Adipocyte (in vitro differentiated cells): ENCODE measurements at regions not wholly inside any gene's neighbourhood (a gene's known extent, or its start where the extent isn't known, plus 50 kb on each side); places are given as distances from the start of the nearest gene placed in this dataset.
A peak's percentile ranks its signal among the peaks of the same experiment; 100 is the strongest.
"Not testable (repeated sequence)": the region's sequence is repeated elsewhere in the genome, so short reads cannot be mapped to it uniquely, and the experiment has no call there.

Source experiments
- DNase-seq: peaks from one replicate; pipeline ENCODE4 v3.0.0-alpha.2; 2015; ENCODE audit warnings: low read depth
- H3K27me3 ChIP-seq: replicated peaks from 2 replicates; pipeline ENCODE4 v1.7.0; 2013; ENCODE audit warnings: mild to moderate bottlenecking, low read length, moderate library complexity; ENCODE audit not compliant: control insufficient read depth, insufficient read depth
- H3K36me3 ChIP-seq: 2 replicates; pipeline ENCODE4 v1.7.0; 2013; ENCODE audit warnings: low read length, mild to moderate bottlenecking, moderate library complexity; ENCODE audit not compliant: control insufficient read depth, insufficient read depth, severe bottlenecking
- H3K4me1 ChIP-seq: 2 replicates; pipeline ENCODE4 v1.7.0; 2013; ENCODE audit warnings: mild to moderate bottlenecking, low read length, moderate library complexity; ENCODE audit not compliant: control insufficient read depth, insufficient read depth
- H3K4me3 ChIP-seq: 2 replicates; pipeline ENCODE4 v1.7.0; 2013; ENCODE audit warnings: mild to moderate bottlenecking, low read length, moderate library complexity
- H3K9ac ChIP-seq: 2 replicates; pipeline ENCODE4 v1.7.0; 2013; ENCODE audit warnings: mild to moderate bottlenecking, low read length, moderate library complexity
- H3K9me3 ChIP-seq: 2 replicates; pipeline ENCODE4 v1.7.0; 2013; ENCODE audit warnings: mild to moderate bottlenecking, low read length, moderate library complexity; ENCODE audit not compliant: control insufficient read depth

DNA sequence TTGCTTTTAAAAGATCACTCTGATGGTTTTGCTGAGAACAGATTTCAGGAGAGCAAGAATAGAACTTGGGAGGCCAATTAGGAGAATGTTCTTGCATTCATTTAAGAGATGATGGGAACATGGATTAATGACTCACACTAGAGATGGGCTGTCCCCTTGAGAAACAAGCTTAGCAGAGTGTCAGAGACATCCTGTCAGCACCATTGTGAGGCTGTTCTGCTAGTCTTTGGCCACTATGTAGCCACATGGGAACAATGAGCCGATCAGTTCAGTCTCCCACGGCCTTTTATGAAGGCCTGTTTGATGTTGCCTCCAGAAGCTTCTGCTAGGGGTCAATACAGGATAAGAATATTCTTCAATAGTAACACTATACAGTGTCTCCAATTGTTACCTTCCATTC is 113.0 kb upstream of the EYA4 start:
- Histone ChIP-seq H3K27me3 (no peaks in the 10 kb centered on the region), H3K9ac (no peak overlapping the region), H3K4me1 (peaks cover 19% of the 10 kb centered on the region), H3K4me3 (no peak overlapping the region), H3K9me3 (no peaks in the 10 kb centered on the region), H3K36me3 (no peaks in the 10 kb centered on the region)
- DNase-seq = no peak

GRCh38 chr6:133129556-133129955 is 111.6 kb upstream of the EYA4 start:
- no peaks in the 10 kb centered on the region for H3K36me3 ChIP-seq
- no peaks in the 10 kb centered on the region for H3K9me3 ChIP-seq
- DNase-seq = no peak
- no peak overlapping the region for H3K4me3 ChIP-seq
- no peaks in the 10 kb centered on the region for H3K27me3 ChIP-seq
- peaks cover 19% of the 10 kb centered on the region for H3K4me1 ChIP-seq
- no peak overlapping the region for H3K9ac ChIP-seq

DNA sequence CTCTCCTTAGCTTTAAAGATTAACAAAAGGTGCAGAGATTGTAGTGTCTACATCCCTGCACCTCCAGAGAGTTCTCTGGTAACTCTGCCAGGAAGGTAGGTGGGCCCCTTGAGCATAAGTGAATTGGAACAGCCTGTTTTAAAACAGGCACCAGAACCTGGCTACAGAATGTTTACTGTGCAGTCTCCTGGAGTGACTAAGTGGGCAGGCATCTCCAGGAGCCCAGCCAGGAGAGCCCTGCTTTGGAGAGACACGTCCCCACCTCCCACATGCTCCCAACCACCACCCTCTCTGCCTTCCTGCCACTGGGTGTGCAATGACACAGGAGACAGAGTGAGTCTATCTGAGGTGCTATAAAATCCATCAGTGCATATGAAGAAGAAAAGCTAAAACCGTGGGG is 110.3 kb upstream of the EYA4 start:
- H3K36me3 ChIP-seq = no peaks in the 10 kb centered on the region
- H3K4me1 ChIP-seq = peaks cover 19% of the 10 kb centered on the region
- DNase-seq = peak; percentile 22
- no peak overlapping the region for H3K9ac ChIP-seq
- no peaks in the 10 kb centered on the region for H3K9me3 ChIP-seq
- H3K4me3 ChIP-seq = no peak overlapping the region
- no peaks in the 10 kb centered on the region for H3K27me3 ChIP-seq

GRCh38 chr6:133131621-133132465 is 109.3 kb upstream of the EYA4 start:
- H3K4me1 ChIP-seq = peaks cover 24% of the 10 kb centered on the region
- DNase-seq = no peak
- no peak overlapping the region for H3K4me3 ChIP-seq
- H3K9ac ChIP-seq = no peak overlapping the region
- no peaks in the 10 kb centered on the region for H3K27me3 ChIP-seq
- H3K36me3 ChIP-seq = no peaks in the 10 kb centered on the region
- no peaks in the 10 kb centered on the region for H3K9me3 ChIP-seq

- H3K4me1 ChIP-seq = peaks cover 24% of the 10 kb centered on the region
- no peak overlapping the region for H3K9ac ChIP-seq
- no peaks in the 10 kb centered on the region for H3K9me3 ChIP-seq
- H3K4me3 ChIP-seq = no peak overlapping the region
- no peaks in the 10 kb centered on the region for H3K27me3 ChIP-seq
- DNase-seq = no peak
- H3K36me3 ChIP-seq = no peaks in the 10 kb centered on the region
Measured at GRCh38 chr6:133132466-133132971, 108.6 kb upstream of the EYA4 start.

DNA sequence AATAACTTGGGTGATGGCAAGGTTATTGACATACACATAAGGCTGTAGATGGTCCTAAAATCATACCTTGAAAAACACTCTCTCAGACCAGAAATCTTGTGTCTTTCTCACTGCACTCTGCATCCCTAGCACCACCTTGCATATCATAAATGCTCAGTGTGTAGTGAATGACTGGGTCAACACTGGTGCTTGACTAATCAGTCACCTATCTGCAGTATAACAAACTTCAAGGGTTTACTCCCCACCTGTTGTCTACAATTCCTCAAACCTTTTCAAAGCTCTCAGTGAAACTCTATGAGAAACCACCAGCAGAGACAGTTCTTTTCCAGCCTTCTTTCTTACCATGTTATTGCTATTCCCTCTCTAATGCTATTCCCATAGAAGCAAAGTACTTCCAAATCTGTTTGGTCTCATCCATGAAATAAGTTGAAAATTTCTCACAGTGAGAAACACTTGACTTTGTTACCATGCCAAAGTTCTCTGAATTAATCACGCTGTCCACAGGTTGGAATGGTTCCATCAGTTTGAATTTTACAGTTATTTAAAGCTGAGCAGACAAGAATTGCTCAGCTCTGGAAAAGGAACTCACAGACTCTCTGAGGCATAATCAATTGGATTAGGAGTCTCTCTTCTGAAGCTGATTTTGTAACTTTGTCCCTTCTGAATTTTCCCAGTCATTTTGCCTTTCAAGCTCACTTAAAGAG is 104.8 kb upstream of the EYA4 start:
- H3K9ac ChIP-seq = no peak overlapping the region
- H3K27me3 ChIP-seq = no peaks in the 10 kb centered on the region
- DNase-seq = no peak
- H3K4me3 ChIP-seq = no peak overlapping the region
- H3K4me1 ChIP-seq = peaks cover 9% of the 10 kb centered on the region
- H3K9me3 ChIP-seq = no peaks in the 10 kb centered on the region
- H3K36me3 ChIP-seq = no peaks in the 10 kb centered on the region

DNA sequence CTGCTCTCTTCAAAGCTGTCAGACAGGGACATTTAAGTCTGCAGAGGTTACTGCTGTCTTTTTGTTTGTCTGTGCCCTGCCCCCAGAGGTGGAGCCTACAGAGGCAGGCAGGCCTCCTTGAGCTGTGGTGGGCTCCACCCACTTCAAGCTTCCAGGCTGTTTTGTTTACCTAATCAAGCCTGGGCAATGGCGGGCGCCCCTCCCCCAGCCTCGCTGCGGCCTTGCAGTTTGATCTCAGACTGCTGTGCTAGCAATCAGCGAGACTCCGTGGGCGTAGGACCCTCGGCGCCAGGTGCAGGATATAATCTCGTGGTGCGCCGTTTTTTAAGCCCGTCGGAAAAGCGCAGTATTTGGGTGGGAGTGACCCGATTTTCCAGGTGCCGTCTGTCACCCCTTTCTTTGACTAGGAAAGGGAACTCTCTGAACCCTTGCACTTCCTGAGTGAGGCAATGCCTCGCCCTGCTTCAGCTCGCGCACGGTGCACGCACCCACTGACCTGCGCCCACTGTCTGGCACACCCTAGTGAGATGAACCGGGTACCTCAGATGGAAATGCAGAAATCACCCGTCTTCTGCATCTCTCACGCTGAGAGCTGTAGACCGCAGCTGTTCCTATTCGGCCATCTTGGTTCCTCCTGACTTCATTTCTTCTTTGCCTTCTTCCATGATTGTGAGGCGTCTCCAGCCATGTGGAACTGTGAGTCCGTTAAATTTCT is 93.5 kb upstream of the EYA4 start:
- not testable (repeated sequence) for H3K4me1 ChIP-seq, DNase-seq, H3K9me3 ChIP-seq, H3K4me3 ChIP-seq, H3K9ac ChIP-seq, H3K36me3 ChIP-seq, H3K27me3 ChIP-seq

DNA sequence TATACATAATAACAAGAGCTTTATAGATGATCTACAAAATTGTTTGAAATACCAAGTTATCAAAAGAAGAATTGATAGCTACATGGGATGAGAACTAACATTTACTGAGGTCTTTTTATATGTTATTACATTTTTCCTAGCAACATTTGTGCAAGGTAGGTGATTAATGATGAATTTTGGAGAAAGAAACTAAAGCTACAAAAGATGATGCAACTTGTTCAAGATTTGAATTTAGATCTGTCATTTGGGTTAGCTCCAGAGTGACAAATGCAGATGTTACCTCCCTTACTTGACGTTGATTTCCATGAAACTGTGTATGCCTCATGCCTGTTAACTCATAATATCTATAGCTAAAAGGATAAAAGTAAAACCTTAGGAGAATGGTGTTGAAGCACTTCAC is 84.5 kb upstream of the EYA4 start:
- H3K4me3 ChIP-seq = no peak overlapping the region
- no peak for DNase-seq
- no peaks in the 10 kb centered on the region for H3K36me3 ChIP-seq
- H3K27me3 ChIP-seq = no peaks in the 10 kb centered on the region
- H3K9me3 ChIP-seq = no peaks in the 10 kb centered on the region
- H3K9ac ChIP-seq = no peak overlapping the region
- H3K4me1 ChIP-seq = no peaks in the 10 kb centered on the region

- no peak for DNase-seq
- H3K27me3 ChIP-seq = no peaks in the 10 kb centered on the region
- no peak overlapping the region for H3K9ac ChIP-seq
- H3K36me3 ChIP-seq = no peaks in the 10 kb centered on the region
- H3K9me3 ChIP-seq = no peaks in the 10 kb centered on the region
- no peak overlapping the region for H3K4me3 ChIP-seq
- H3K4me1 ChIP-seq = no peaks in the 10 kb centered on the region
Measured at GRCh38 chr6:133157995-133158394, 83.2 kb upstream of the EYA4 start.

- Histone ChIP-seq H3K27me3 (no peaks in the 10 kb centered on the region), H3K9me3 (no peaks in the 10 kb centered on the region), H3K36me3 (no peaks in the 10 kb centered on the region), H3K9ac (no peak overlapping the region), H3K4me1 (no peaks in the 10 kb centered on the region), H3K4me3 (no peak overlapping the region)
- DNase-seq = peak; percentile 11
Measured at GRCh38 chr6:133159255-133159795, 81.8 kb upstream of the EYA4 start.

- Histone ChIP-seq H3K27me3 (no peaks in the 10 kb centered on the region), H3K4me3 (no peak overlapping the region), H3K9me3 (no peaks in the 10 kb centered on the region), H3K36me3 (no peaks in the 10 kb centered on the region), H3K9ac (no peak overlapping the region), H3K4me1 (no peaks in the 10 kb centered on the region)
- peak; percentile 59 for DNase-seq
Measured at GRCh38 chr6:133160536-133160935, 80.6 kb upstream of the EYA4 start.
